WTC11 (cell line): ENCODE measurements at regions not wholly inside any gene's neighbourhood (a gene's known extent, or its start where the extent isn't known, plus 50 kb on each side); places are given as distances from the start of the nearest gene placed in this dataset.

Source experiments
- CBFB ChIP-seq: sonication (generic); formaldehyde crosslinking; IDR thresholded peaks from 2 replicates; pipeline ENCODE4 v1.8.1; 2022; ENCODE audit warnings: mild to moderate bottlenecking, low read depth, missing genetic modification reagents
- ELF4 ChIP-seq: sonication (generic); formaldehyde crosslinking; IDR thresholded peaks from 2 replicates; pipeline ENCODE4 v1.8.1; 2022; ENCODE audit warnings: low read depth, mild to moderate bottlenecking, moderate library complexity, missing genetic modification reagents
- FOXJ3 ChIP-seq: sonication (generic); formaldehyde crosslinking; IDR thresholded peaks from 2 replicates; pipeline ENCODE4 v1.9.0; 2021; ENCODE audit warnings: missing genetic modification reagents, mild to moderate bottlenecking, borderline replicate concordance
- JAZF1 ChIP-seq: fragments of 250-450 bp; sonication (Bioruptor Pico); IDR thresholded peaks from 2 replicates; pipeline ENCODE4 v1.9.0; 2021; ENCODE audit warnings: moderate library complexity, mild to moderate bottlenecking, inconsistent platforms
- MYBL2 ChIP-seq: sonication (generic); formaldehyde crosslinking; IDR thresholded peaks from 2 replicates; pipeline ENCODE4 v1.8.1; 2023; ENCODE audit warnings: mild to moderate bottlenecking, moderate library complexity, missing genetic modification reagents
- NFE2L1 ChIP-seq: sonication (generic); formaldehyde crosslinking; IDR thresholded peaks from 2 replicates; pipeline ENCODE4 v1.8.1; 2023; ENCODE audit warnings: missing genetic modification reagents
- NR1H2 ChIP-seq: sonication (generic); formaldehyde crosslinking; IDR thresholded peaks from 2 replicates; pipeline ENCODE4 v1.9.0; 2021; ENCODE audit warnings: mild to moderate bottlenecking, moderate library complexity, missing genetic modification reagents
- NR3C1 ChIP-seq: sonication (generic); formaldehyde crosslinking; conservative IDR thresholded peaks from 2 replicates; pipeline ENCODE4 v1.8.1; 2023; ENCODE audit warnings: low read depth, mild to moderate bottlenecking, missing genetic modification reagents
- RELA ChIP-seq: sonication (generic); formaldehyde crosslinking; IDR thresholded peaks from 2 replicates; pipeline ENCODE4 v1.8.1; 2022; ENCODE audit warnings: missing genetic modification reagents, mild to moderate bottlenecking, borderline replicate concordance
- SMAD3 ChIP-seq: sonication (generic); formaldehyde crosslinking; IDR thresholded peaks from 2 replicates; pipeline ENCODE4 v1.8.0; 2022; ENCODE audit warnings: missing genetic modification reagents, mild to moderate bottlenecking, borderline replicate concordance
- ZNF423 ChIP-seq: fragments of 250-450 bp; sonication (Bioruptor Pico); IDR thresholded peaks from 2 replicates; pipeline ENCODE4 v2.1.2; 2022; ENCODE audit warnings: mild to moderate bottlenecking, moderate library complexity
- TF ChIP-seq, protein P1 (sequence below): fragments of 200-600 bp; IDR thresholded peaks from 2 replicates; pipeline ENCODE4 v1.8.0; 2022; ENCODE audit warnings: antibody characterized with exemption
- TF ChIP-seq, protein P2 (sequence below): sonication (generic); formaldehyde crosslinking; IDR thresholded peaks from 2 replicates; pipeline ENCODE4 v1.8.0; 2022; ENCODE audit warnings: mild to moderate bottlenecking, missing genetic modification reagents
- TF ChIP-seq, protein P3 (sequence below): sonication (generic); formaldehyde crosslinking; conservative IDR thresholded peaks from 2 replicates; pipeline ENCODE4 v1.8.1; 2022; ENCODE audit warnings: mild to moderate bottlenecking, missing genetic modification reagents

DNA sequence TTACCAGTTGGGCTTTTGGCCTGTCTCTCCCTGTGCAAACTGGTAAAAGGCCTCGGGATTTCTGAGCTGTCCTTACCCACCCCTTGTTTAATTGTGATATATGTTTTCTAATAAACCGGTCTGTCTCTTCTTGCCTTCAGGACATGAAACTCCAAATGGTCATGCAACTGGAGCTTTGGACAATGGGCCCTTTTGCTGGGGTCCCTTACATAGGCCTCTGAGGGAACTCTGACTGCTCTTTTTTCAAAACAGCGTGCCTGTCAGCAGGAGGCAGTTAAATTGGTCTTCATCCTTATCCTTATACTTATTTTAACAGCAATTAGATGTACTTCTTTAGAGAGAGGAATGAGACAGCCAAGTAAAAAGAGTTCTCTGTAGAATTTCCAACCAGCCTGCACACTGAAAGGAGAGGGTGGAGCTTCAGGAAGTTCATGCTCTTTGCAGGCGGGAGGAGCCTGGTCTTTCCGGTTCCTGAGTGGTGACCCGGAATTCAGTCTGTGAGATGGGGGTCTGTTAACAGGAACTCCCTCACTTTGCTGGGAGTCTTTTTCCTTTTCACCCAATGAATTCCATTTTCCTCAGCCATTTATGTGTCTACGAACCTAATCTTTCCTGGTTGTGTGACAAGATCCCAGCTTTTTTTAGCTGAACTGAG is 299.6 kb upstream of the GJE1 start:
- TF ChIP-seq, protein P1, sequence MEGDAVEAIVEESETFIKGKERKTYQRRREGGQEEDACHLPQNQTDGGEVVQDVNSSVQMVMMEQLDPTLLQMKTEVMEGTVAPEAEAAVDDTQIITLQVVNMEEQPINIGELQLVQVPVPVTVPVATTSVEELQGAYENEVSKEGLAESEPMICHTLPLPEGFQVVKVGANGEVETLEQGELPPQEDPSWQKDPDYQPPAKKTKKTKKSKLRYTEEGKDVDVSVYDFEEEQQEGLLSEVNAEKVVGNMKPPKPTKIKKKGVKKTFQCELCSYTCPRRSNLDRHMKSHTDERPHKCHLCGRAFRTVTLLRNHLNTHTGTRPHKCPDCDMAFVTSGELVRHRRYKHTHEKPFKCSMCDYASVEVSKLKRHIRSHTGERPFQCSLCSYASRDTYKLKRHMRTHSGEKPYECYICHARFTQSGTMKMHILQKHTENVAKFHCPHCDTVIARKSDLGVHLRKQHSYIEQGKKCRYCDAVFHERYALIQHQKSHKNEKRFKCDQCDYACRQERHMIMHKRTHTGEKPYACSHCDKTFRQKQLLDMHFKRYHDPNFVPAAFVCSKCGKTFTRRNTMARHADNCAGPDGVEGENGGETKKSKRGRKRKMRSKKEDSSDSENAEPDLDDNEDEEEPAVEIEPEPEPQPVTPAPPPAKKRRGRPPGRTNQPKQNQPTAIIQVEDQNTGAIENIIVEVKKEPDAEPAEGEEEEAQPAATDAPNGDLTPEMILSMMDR = no peak
- TF ChIP-seq, protein P2, sequence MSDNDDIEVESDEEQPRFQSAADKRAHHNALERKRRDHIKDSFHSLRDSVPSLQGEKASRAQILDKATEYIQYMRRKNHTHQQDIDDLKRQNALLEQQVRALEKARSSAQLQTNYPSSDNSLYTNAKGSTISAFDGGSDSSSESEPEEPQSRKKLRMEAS (CRISPR knock-in tag) = no peak
- no peak for TF ChIP-seq JAZF1 (CRISPR knock-in tag)
- no peak for TF ChIP-seq SMAD3 (CRISPR knock-in tag)
- TF ChIP-seq FOXJ3 (CRISPR knock-in tag) = no peak
- TF ChIP-seq, protein P3, sequence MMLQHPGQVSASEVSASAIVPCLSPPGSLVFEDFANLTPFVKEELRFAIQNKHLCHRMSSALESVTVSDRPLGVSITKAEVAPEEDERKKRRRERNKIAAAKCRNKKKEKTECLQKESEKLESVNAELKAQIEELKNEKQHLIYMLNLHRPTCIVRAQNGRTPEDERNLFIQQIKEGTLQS (CRISPR knock-in tag) = no peak
- TF ChIP-seq MYBL2 (CRISPR knock-in tag) = no peak
- TF ChIP-seq NR3C1 (CRISPR knock-in tag) = no peak
- no peak for TF ChIP-seq RELA
- no peak for TF ChIP-seq CBFB (CRISPR knock-in tag)
- no peak for TF ChIP-seq NFE2L1 (CRISPR knock-in tag)
- no peak for TF ChIP-seq NR1H2 (CRISPR knock-in tag)
- no peak for TF ChIP-seq ZNF423 (CRISPR knock-in tag)
- no peak for TF ChIP-seq ELF4 (CRISPR knock-in tag)
